ENCODE measurements at regions not wholly inside any gene's neighbourhood (a gene's known extent, or its start where the extent isn't known, plus 50 kb on each side); places are given as distances from the start of the nearest gene placed in this dataset.

DNA sequence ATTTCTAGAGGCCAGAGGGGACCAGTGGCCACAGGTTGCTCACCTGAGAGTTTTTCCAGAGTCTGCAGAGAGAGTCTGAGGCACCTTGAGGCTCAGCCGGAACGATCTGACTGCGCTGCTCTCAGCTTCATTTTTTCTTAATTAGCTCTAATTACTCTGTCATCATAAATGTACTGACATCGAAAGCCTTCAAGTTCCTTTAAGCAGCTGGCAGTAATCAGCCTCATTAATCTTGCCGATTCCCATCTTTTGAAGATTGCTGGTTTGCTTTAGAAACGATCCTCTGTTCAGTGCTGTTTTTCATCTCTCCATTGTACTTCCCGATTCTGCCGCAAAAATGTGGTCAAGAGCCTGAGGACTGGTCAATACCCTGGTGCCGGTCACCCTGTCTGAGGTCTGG, 454.7 kb downstream of the TYW1 start:
- TF ChIP-seq, protein P1, sequence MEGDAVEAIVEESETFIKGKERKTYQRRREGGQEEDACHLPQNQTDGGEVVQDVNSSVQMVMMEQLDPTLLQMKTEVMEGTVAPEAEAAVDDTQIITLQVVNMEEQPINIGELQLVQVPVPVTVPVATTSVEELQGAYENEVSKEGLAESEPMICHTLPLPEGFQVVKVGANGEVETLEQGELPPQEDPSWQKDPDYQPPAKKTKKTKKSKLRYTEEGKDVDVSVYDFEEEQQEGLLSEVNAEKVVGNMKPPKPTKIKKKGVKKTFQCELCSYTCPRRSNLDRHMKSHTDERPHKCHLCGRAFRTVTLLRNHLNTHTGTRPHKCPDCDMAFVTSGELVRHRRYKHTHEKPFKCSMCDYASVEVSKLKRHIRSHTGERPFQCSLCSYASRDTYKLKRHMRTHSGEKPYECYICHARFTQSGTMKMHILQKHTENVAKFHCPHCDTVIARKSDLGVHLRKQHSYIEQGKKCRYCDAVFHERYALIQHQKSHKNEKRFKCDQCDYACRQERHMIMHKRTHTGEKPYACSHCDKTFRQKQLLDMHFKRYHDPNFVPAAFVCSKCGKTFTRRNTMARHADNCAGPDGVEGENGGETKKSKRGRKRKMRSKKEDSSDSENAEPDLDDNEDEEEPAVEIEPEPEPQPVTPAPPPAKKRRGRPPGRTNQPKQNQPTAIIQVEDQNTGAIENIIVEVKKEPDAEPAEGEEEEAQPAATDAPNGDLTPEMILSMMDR (IDR thresholded peaks at IDR 0.05; ENCODE audit: low read depth, low read length): no peak

GRCh38 chr7:67452516-67453026, 455.9 kb downstream of the TYW1 start:
- H3K36me3 ChIP-seq: no peaks in the 10 kb centered on the region

More for the DNA sequence above, 454.7 kb downstream of the TYW1 start:
- no peak overlapping the region for H3K4me3 ChIP-seq (ENCODE audit: low read depth, low read length)
- no peaks in the 10 kb centered on the region for H3K27me3 ChIP-seq
- peaks cover 3% of the 10 kb centered on the region for H3K4me1 ChIP-seq
- no peaks in the 10 kb centered on the region for H3K36me3 ChIP-seq
- no peaks in the 10 kb centered on the region for H3K9me3 ChIP-seq
- DNase-seq: no peak

GRCh38 chr7:67453580-67454380, 457.1 kb downstream of the TYW1 start:
- Histone ChIP-seq H3K36me3 (no peaks in the 10 kb centered on the region), H3K4me3 (ENCODE audit: low read depth, low read length) (peak overlapping the region; percentile 16), H3K4me1 (peaks cover 3% of the 10 kb centered on the region), H3K27me3 (no peaks in the 10 kb centered on the region), H3K9me3 (no peaks in the 10 kb centered on the region)
- TF ChIP-seq, protein P1 (IDR thresholded peaks at IDR 0.05; ENCODE audit: low read depth, low read length): no peak
- peak; percentile 65 for DNase-seq

More at GRCh38 chr7:67452516-67453026, 455.9 kb downstream of the TYW1 start:
- no peak for DNase-seq
- no peak overlapping the region for H3K4me3 ChIP-seq (ENCODE audit: low read depth, low read length)
- TF ChIP-seq, protein P1 (IDR thresholded peaks at IDR 0.05; ENCODE audit: low read depth, low read length): no peak
- H3K4me1 ChIP-seq: peaks cover 3% of the 10 kb centered on the region
- H3K9me3 ChIP-seq: no peaks in the 10 kb centered on the region
- H3K27me3 ChIP-seq: no peaks in the 10 kb centered on the region

- TF ChIP-seq, protein P1 (IDR thresholded peaks at IDR 0.05; ENCODE audit: low read depth, low read length): no peak
- DNase-seq: no peak
- Histone ChIP-seq H3K27me3 (no peaks in the 10 kb centered on the region), H3K4me1 (peaks cover 6% of the 10 kb centered on the region), H3K36me3 (no peaks in the 10 kb centered on the region), H3K4me3 (ENCODE audit: low read depth, low read length) (no peak overlapping the region), H3K9me3 (no peaks in the 10 kb centered on the region)
Observed at GRCh38 chr7:67455508-67455907, 458.9 kb downstream of the TYW1 start.

GRCh38 chr7:67462781-67463191, 466.2 kb downstream of the TYW1 start:
- H3K36me3 ChIP-seq: no peaks in the 10 kb centered on the region
- H3K4me1 ChIP-seq: peaks cover 23% of the 10 kb centered on the region
- DNase-seq: peak; percentile 91
- TF ChIP-seq, protein P1 (IDR thresholded peaks at IDR 0.05; ENCODE audit: low read depth, low read length): no peak
- H3K9me3 ChIP-seq: no peaks in the 10 kb centered on the region
- H3K27me3 ChIP-seq: no peaks in the 10 kb centered on the region
- H3K4me3 ChIP-seq (ENCODE audit: low read depth, low read length): no peak overlapping the region

DNA sequence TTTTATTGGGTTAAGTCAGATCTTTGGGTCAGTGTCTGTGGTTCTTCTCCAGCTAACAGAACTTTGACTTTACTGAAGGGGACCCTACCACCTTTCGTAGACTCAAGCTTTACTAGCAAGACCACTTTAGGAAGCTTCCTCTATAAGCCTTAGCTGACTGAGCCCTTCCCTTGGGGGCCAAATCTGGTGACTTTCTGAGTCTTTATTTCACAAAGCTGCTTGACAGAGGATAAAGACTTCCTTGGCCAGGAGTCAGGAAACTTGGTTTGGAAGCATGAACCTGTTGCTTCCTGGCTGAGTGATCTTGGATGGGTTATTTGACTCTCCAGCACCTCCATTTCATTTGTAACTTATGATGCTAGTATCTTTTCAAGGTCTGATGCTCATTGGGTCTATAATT, 466.7 kb downstream of the TYW1 start:
- no peak for DNase-seq
- TF ChIP-seq, protein P1 (IDR thresholded peaks at IDR 0.05; ENCODE audit: low read depth, low read length): no peak
- Histone ChIP-seq H3K4me3 (ENCODE audit: low read depth, low read length) (no peak overlapping the region), H3K36me3 (no peaks in the 10 kb centered on the region), H3K4me1 (peaks cover 23% of the 10 kb centered on the region), H3K9me3 (no peaks in the 10 kb centered on the region), H3K27me3 (no peaks in the 10 kb centered on the region)
